ENCODE measurements at regions not wholly inside any gene's neighbourhood (a gene's known extent, or its start where the extent isn't known, plus 50 kb on each side); places are given as distances from the start of the nearest gene placed in this dataset.

DNA sequence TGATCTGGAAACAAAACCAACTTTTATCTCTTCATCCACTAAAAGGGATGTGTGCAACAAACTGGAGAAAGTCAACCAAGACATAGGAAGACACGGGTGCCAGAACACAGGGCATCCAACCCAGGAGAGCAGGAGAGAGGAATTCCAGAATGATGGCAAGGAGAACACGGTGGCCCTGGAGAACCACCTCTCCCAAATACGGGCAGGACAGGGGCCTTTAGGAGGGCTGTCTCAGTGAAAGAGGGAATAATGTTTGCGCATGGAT is 93.4 kb upstream of the EGLN3 start (continued):
- no peak for TF ChIP-seq NR2C1 (IDR thresholded peaks at IDR 0.05)
- no peak for TF ChIP-seq NR2C1 (tag; IDR thresholded peaks at IDR 0.05)
- TF ChIP-seq ZEB2 (IDR thresholded peaks at IDR 0.05): no peak
- TF ChIP-seq ZNF408 (CRISPR knock-in tag; IDR thresholded peaks at IDR 0.05; ENCODE audit: low read depth): no peak
- no peak for TF ChIP-seq RBM17 (IDR thresholded peaks at IDR 0.05; ENCODE audit: borderline replicate concordance, low read depth, low read length)
- TF ChIP-seq JUNB (CRISPR knock-in tag; conservative IDR thresholded peaks at IDR 0.05): no peak
- no peak for TF ChIP-seq PRPF4 (IDR thresholded peaks at IDR 0.05; ENCODE audit: insufficient read depth, low read depth, low read length, poor library complexity, severe bottlenecking)
- no peak for TF ChIP-seq GATAD2A (IDR thresholded peaks at IDR 0.05)
- no peak for TF ChIP-seq BCL6 (CRISPR knock-in tag; IDR thresholded peaks at IDR 0.05)
- TF ChIP-seq NFYB (IDR thresholded peaks at IDR 0.05; ENCODE audit: extremely low read depth, insufficient read length): no peak
- TF ChIP-seq, protein P1, sequence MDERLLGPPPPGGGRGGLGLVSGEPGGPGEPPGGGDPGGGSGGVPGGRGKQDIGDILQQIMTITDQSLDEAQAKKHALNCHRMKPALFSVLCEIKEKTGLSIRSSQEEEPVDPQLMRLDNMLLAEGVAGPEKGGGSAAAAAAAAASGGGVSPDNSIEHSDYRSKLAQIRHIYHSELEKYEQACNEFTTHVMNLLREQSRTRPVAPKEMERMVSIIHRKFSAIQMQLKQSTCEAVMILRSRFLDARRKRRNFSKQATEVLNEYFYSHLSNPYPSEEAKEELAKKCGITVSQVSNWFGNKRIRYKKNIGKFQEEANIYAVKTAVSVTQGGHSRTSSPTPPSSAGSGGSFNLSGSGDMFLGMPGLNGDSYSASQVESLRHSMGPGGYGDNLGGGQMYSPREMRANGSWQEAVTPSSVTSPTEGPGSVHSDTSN (CRISPR knock-in tag; IDR thresholded peaks at IDR 0.05; ENCODE audit: low read depth): no peak
- TF ChIP-seq, protein P1 (tag; conservative IDR thresholded peaks at IDR 0.05; ENCODE audit: low read depth): no peak
- TF ChIP-seq POLR3A (IDR thresholded peaks at IDR 0.05; ENCODE audit: borderline replicate concordance, extremely low read depth, insufficient read depth, insufficient read length): no peak
- TF ChIP-seq ZNF586 (CRISPR knock-in tag; conservative IDR thresholded peaks at IDR 0.05): no peak
- no peak for TF ChIP-seq CXXC5 (CRISPR knock-in tag; IDR thresholded peaks at IDR 0.05)
- TF ChIP-seq ZNF436 (CRISPR knock-in tag; IDR thresholded peaks at IDR 0.05): no peak

All from K562 (cell line).